Activated T-cell treated with anti-CD3 and anti-CD28 coated beads, Interleukin-2, amount 50 U/mL, for 1 hour (primary cell): ENCODE measurements at regions not wholly inside any gene's neighbourhood (a gene's known extent, or its start where the extent isn't known, plus 50 kb on each side); places are given as distances from the start of the nearest gene placed in this dataset.

Experiments
- DNase-seq: peaks from one replicate; pipeline ENCODE4 v3.0.0-alpha.2; 2020

GRCh38 chr13:73879346-73880015 lies 254.7 kb downstream of the KLF12 start:
- no peak for DNase-seq

- DNase-seq, result no peak
Observed at GRCh38 chr13:73877399-73877798, 256.8 kb downstream of the KLF12 start.

GRCh38 chr13:73876323-73876722 lies 257.9 kb downstream of the KLF12 start:
- no peak for DNase-seq

- no peak for DNase-seq
Observed at GRCh38 chr13:73873940-73874830, 260.0 kb downstream of the KLF12 start.

GRCh38 chr13:73872397-73872796 lies 261.8 kb downstream of the KLF12 start:
- no peak for DNase-seq

GRCh38 chr13:73870970-73871935 lies 263.0 kb downstream of the KLF12 start:
- DNase-seq, result no peak

- no peak for DNase-seq
Observed at GRCh38 chr13:73870036-73870741, 264.0 kb downstream of the KLF12 start.

- DNase-seq, result no peak
Observed at GRCh38 chr13:73865027-73865426, 269.2 kb downstream of the KLF12 start.

- DNase-seq, result no peak
Observed at GRCh38 chr13:73861136-73861535, 273.1 kb downstream of the KLF12 start.

- DNase-seq, result no peak
Observed at GRCh38 chr13:73860501-73860900, 273.7 kb downstream of the KLF12 start.

- no peak for DNase-seq
Observed at GRCh38 chr13:73859841-73860240, 274.4 kb downstream of the KLF12 start.

GRCh38 chr13:73857106-73857505 lies 277.1 kb downstream of the KLF12 start:
- no peak for DNase-seq

GRCh38 chr13:73851104-73851503 lies 283.1 kb downstream of the KLF12 start:
- DNase-seq, result no peak

- DNase-seq, result no peak
Observed at GRCh38 chr13:73850104-73850873, 283.9 kb downstream of the KLF12 start.

GRCh38 chr13:73849292-73849691 lies 284.9 kb downstream of the KLF12 start:
- DNase-seq, result no peak

- no peak for DNase-seq
Observed at GRCh38 chr13:73844986-73845385, 289.2 kb downstream of the KLF12 start.

GRCh38 chr13:73842626-73843025 lies 291.6 kb downstream of the KLF12 start:
- DNase-seq, result no peak

GRCh38 chr13:73842184-73842583 lies 292.0 kb downstream of the KLF12 start:
- DNase-seq, result no peak

GRCh38 chr13:73837147-73837546 lies 297.1 kb downstream of the KLF12 start:
- DNase-seq, result no peak

- no peak for DNase-seq
Observed at GRCh38 chr13:73835138-73835721, 299.0 kb downstream of the KLF12 start.
